K562 (cell line): ENCODE measurements at regions not wholly inside any gene's neighbourhood (a gene's known extent, or its start where the extent isn't known, plus 50 kb on each side); places are given as distances from the start of the nearest gene placed in this dataset.

Experiments
- JUND ChIP-seq, 2 experiments: IDR thresholded peaks; 2 replicates in 1 of 2; 3 replicates in 1 of 2; pipeline ENCODE4 v1.6.1; 2011; ENCODE audit warnings: borderline replicate concordance in 2 of 2, low read depth in 2 of 2, low read length in 2 of 2, improper control_type of control experiment in 1 of 2, missing biosample characterization in 1 of 2, missing genetic modification characterization in 1 of 2, missing genetic modification reagents in 1 of 2
- MAFG ChIP-seq: fragments of 450-650 bp; conservative IDR thresholded peaks from 2 replicates; pipeline ENCODE4 v1.6.1; 2016; ENCODE audit warnings: missing genetic modification characterization, missing compliant biosample characterization
- MYNN ChIP-seq, 2 experiments: sonication (generic); formaldehyde crosslinking in 1 of 2; IDR thresholded peaks; 2 replicates each; pipeline versions ENCODE4 v1.5.0 to v1.6.1; 2016 to 2020; ENCODE audit warnings: antibody characterized with exemption in 1 of 2, missing genetic modification reagents in 1 of 2
- SMARCA4 ChIP-seq: fragments of 450-650 bp; IDR thresholded peaks from 2 replicates; pipeline ENCODE4 v1.6.1; 2016
- TCF7L2 ChIP-seq: fragments of 150-350 bp; IDR thresholded peaks from 2 replicates; pipeline ENCODE4 v1.6.1; 2016; ENCODE audit warnings: low read depth, mild to moderate bottlenecking, low read length, moderate library complexity

DNA sequence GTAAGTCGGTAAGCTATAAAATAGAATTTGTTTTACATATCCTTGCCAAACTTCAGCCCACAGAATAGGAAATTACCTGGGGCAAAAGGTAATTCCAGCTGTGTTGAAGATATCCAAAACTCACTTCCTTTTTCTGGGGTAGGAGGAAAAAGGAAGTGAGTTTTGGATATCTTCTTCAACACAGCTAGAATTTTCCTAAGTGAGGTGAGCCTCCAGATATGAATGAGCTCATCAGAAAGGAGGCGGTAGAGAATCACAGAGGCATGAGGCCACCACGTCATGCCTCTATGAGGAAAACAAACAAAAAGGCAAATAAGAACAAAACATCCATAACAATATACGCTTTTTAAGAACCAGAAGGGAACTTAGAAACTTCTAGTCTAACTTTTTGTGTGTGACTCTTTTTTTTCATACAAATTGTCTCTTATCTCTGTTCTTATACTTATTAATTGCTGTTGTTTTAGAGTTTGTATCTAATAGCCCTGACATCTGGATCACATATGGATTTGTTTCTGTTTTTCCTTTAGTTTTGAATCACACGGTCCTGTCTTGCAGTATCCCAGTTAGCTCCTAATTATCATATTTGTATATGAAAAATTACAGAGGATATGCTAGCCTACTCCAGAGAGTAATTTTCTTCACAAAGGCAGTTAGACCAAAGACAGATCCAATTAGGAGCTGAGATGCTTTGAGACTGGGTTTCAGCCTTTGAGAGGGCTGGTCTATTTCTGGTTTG is 104.5 kb downstream of the RBM43 start:
- TF ChIP-seq MYNN (IDR thresholded peaks at IDR 0.05) (no peak), MYNN (CRISPR knock-in tag; IDR thresholded peaks at IDR 0.05) (no peak), SMARCA4 (no peak), MAFG (tag) (no peak), JUND (IDR thresholded peaks at IDR 0.05; ENCODE audit: borderline replicate concordance, low read depth, low read length) (no peak), JUND (tag; IDR thresholded peaks at IDR 0.05; ENCODE audit: borderline replicate concordance, low read depth, low read length) (no peak), TCF7L2 (no peak)
